ENCODE measurements at regions not wholly inside any gene's neighbourhood (a gene's known extent, or its start where the extent isn't known, plus 50 kb on each side); places are given as distances from the start of the nearest gene placed in this dataset.

- peak in 43 of 58 donors; percentile 5 to 72 (median 40) for DNase-seq
Observed at GRCh38 chr9:14433351-14434157, 119.6 kb upstream of the NFIB start.

GRCh38 chr9:14432666-14433350, 118.9 kb upstream of the NFIB start:
- DNase-seq, result no peak

- peak in 54 of 58 donors; percentile 6 to 85 (median 45) for DNase-seq
Observed at GRCh38 chr9:14428781-14429230, 114.9 kb upstream of the NFIB start.

GRCh38 chr9:14427419-14427818, 113.5 kb upstream of the NFIB start:
- DNase-seq, result no peak

GRCh38 chr9:14424983-14425382, 111.0 kb upstream of the NFIB start:
- no peak for DNase-seq

- no peak for DNase-seq
Observed at GRCh38 chr9:14424289-14424688, 110.3 kb upstream of the NFIB start.

- DNase-seq, result no peak
Observed at GRCh38 chr9:14423815-14424261, 109.9 kb upstream of the NFIB start.

GRCh38 chr9:14421291-14421690, 107.3 kb upstream of the NFIB start:
- no peak for DNase-seq

GRCh38 chr9:14418941-14419937, 105.3 kb upstream of the NFIB start:
- peak in 29 of 58 donors; percentile 3 to 74 (median 23) for DNase-seq

GRCh38 chr9:14418301-14418940, 104.5 kb upstream of the NFIB start:
- DNase-seq, result no peak

- no peak for DNase-seq
Observed at GRCh38 chr9:14417237-14417636, 103.3 kb upstream of the NFIB start.

GRCh38 chr9:14415947-14416346, 102.0 kb upstream of the NFIB start:
- no peak for DNase-seq

- no peak for DNase-seq
Observed at GRCh38 chr9:14413812-14414211, 99.9 kb upstream of the NFIB start.

- no peak for DNase-seq
Observed at GRCh38 chr9:14412775-14413174, 98.8 kb upstream of the NFIB start.

- no peak for DNase-seq
Observed at GRCh38 chr9:14406463-14406862, 92.5 kb upstream of the NFIB start.

GRCh38 chr9:14405176-14405706, 91.3 kb upstream of the NFIB start:
- DNase-seq, result no peak

- peak in 7 of 58 donors; percentile 2 to 14 (median 9) for DNase-seq
Observed at GRCh38 chr9:14403081-14403480, 89.1 kb upstream of the NFIB start.

- DNase-seq, result no peak
Observed at GRCh38 chr9:14402583-14402982, 88.6 kb upstream of the NFIB start.

GRCh38 chr9:14401911-14402310, 88.0 kb upstream of the NFIB start:
- DNase-seq, result no peak

- peak in 54 of 58 donors; percentile 7 to 90 (median 46) for DNase-seq
Observed at GRCh38 chr9:14400658-14400995, 86.7 kb upstream of the NFIB start.
